Fibroblast of the aortic adventitia (primary cell): ENCODE measurements at regions not wholly inside any gene's neighbourhood (a gene's known extent, or its start where the extent isn't known, plus 50 kb on each side); places are given as distances from the start of the nearest gene placed in this dataset. TPM values are rescaled to one million over a fixed set of nuclear protein-coding genes. Genes with fewer than 3 reads are reported as not detected.

Experiments used
- DNase-seq: peaks from one replicate; pipeline ENCODE4 v3.0.0-alpha.2; 2010; ENCODE audit warnings: low read depth
- H3K4me3 ChIP-seq: 2 replicates; pipeline ENCODE4 v1.5.1; 2011; ENCODE audit warnings: low read depth, mild to moderate bottlenecking, control low read depth, low read length, moderate library complexity
- small RNA-seq: library from RNA; depleted of rRNA; stranded (forward); fragments of <200 nt; gene quantifications from one replicate; pipeline ENCODE3, GENCODE V24; 2012
- TF ChIP-seq, protein P1 (sequence below): IDR thresholded peaks from 2 replicates; pipeline ENCODE4 v1.5.1; 2011; ENCODE audit warnings: mild to moderate bottlenecking, low read length, control low read depth, inconsistent platforms; ENCODE audit not compliant: insufficient read depth

DNA sequence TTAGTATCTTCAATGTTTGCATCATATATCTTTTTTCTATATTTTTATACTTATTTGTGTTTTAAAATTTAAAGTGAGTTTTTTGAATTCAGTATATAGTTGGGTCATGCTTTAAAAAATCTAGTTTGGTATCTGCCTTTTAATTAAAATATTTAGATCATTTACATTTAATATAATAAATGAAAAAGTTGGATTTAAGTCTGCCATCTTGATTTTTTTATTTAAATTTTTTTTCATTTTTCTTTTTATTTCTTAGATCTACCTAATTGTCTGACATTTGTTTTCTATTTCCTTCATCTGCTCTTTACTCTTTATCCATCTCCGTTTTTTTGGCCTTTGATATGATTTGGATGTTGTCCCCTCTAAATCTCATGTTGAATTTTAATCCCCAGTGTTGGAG is 50.0 kb upstream of the N4BP1 start:
- TF ChIP-seq, protein P1, sequence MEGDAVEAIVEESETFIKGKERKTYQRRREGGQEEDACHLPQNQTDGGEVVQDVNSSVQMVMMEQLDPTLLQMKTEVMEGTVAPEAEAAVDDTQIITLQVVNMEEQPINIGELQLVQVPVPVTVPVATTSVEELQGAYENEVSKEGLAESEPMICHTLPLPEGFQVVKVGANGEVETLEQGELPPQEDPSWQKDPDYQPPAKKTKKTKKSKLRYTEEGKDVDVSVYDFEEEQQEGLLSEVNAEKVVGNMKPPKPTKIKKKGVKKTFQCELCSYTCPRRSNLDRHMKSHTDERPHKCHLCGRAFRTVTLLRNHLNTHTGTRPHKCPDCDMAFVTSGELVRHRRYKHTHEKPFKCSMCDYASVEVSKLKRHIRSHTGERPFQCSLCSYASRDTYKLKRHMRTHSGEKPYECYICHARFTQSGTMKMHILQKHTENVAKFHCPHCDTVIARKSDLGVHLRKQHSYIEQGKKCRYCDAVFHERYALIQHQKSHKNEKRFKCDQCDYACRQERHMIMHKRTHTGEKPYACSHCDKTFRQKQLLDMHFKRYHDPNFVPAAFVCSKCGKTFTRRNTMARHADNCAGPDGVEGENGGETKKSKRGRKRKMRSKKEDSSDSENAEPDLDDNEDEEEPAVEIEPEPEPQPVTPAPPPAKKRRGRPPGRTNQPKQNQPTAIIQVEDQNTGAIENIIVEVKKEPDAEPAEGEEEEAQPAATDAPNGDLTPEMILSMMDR: no peak
- DNase-seq: no peak
- no peak overlapping the region for H3K4me3 ChIP-seq

Small RNAs in the stretch of these regions (small RNA-seq; reads per million reads assigned to genes)
- gene AC023827.1 (not detected), gene MTND4LP25 (not detected), gene RNU6-257P (not detected)
